IMR-90 (cell line): ENCODE measurements at regions not wholly inside any gene's neighbourhood (a gene's known extent, or its start where the extent isn't known, plus 50 kb on each side); places are given as distances from the start of the nearest gene placed in this dataset.

ENCODE experiments used
- ATAC-seq: fragments of 200-7000 bp; cut with Tn5 transposase; 2 replicates; pipeline ENCODE4 v1.9.1; 2020; ENCODE audit warnings: low read depth, mild to moderate bottlenecking, moderate library complexity
- BruUV-seq: library from RNA; stranded (reverse); fragments of 400-500 nt; replicated peaks from 2 replicates; lab custom pipeline; 2021; lab: Mats Ljungman, UMichigan
- CTCF ChIA-PET: fragments of 300-600 bp; formaldehyde crosslinking; extraction: SDS; loops from one replicate; lab custom pipeline; 2021; ENCODE audit warnings: antibody characterized with exemption; lab: Yijun Ruan, JAX
- POLR2A ChIA-PET: fragments of 300-600 bp; sonication (Branson Sonifier 250); formaldehyde crosslinking; loops from one replicate; lab custom pipeline; 2022; ENCODE audit warnings: antibody characterized with exemption; ENCODE audit not compliant: unreplicated experiment; lab: Charles Lee
- DNase-seq: peaks from one replicate; pipeline ENCODE4 v3.0.0; 2013
- H2AFZ ChIP-seq: replicated peaks from 2 replicates; pipeline ENCODE3; 2013; ENCODE audit warnings: low read length, mild to moderate bottlenecking; ENCODE audit not compliant: poor library complexity
- H2AK5ac ChIP-seq: 2 replicates; pipeline ENCODE4 v1.6.1; 2013; ENCODE audit warnings: low read depth, low read length, inconsistent platforms
- H2AK9ac ChIP-seq: replicated peaks from 2 replicates; pipeline ENCODE3; 2013; ENCODE audit warnings: mild to moderate bottlenecking, low read depth, low read length, moderate library complexity; ENCODE audit not compliant: poor library complexity
- H2BK120ac ChIP-seq: 2 replicates; pipeline ENCODE4 v1.6.1; 2013; ENCODE audit warnings: low read depth, low read length, inconsistent platforms
- H2BK15ac ChIP-seq: 3 replicates; pipeline ENCODE4 v1.6.1; 2013; ENCODE audit warnings: low read depth, low read length, inconsistent platforms
- H2BK20ac ChIP-seq: 2 replicates; pipeline ENCODE4 v1.6.1; 2013; ENCODE audit warnings: low read depth, mild to moderate bottlenecking, inconsistent platforms, low read length, moderate library complexity
- H2BK5ac ChIP-seq: 2 replicates; pipeline ENCODE4 v1.6.1; 2013; ENCODE audit warnings: mild to moderate bottlenecking, low read depth, low read length, inconsistent platforms; ENCODE audit not compliant: poor library complexity, severe bottlenecking
- H3K14ac ChIP-seq: replicated peaks from 2 replicates; pipeline ENCODE4 v1.6.1; 2013; ENCODE audit warnings: low read depth, low read length, inconsistent platforms
- H3K18ac ChIP-seq: 2 replicates; pipeline ENCODE4 v1.6.1; 2013; ENCODE audit warnings: low read depth, low read length, control low read depth
- H3K23ac ChIP-seq: 2 replicates; pipeline ENCODE4 v1.6.1; 2013; ENCODE audit warnings: low read depth, low read length, inconsistent platforms
- H3K27ac ChIP-seq: 2 replicates; pipeline ENCODE4 v1.5.1; 2013; ENCODE audit warnings: mild to moderate bottlenecking, control low read depth, low read length; ENCODE audit not compliant: insufficient read depth
- H3K27me3 ChIP-seq: 2 replicates; pipeline ENCODE4 v1.6.1; 2013; ENCODE audit warnings: low read length; ENCODE audit not compliant: control insufficient read depth, insufficient read depth
- H3K36me3 ChIP-seq: 2 replicates; pipeline ENCODE4 v1.6.1; 2013; ENCODE audit warnings: low read length, mixed read lengths; ENCODE audit not compliant: control insufficient read depth, insufficient read depth
- H3K4ac ChIP-seq: 2 replicates; pipeline ENCODE4 v1.6.1; 2013; ENCODE audit warnings: low read depth, low read length, inconsistent platforms
- H3K4me1 ChIP-seq: 2 replicates; pipeline ENCODE4 v1.6.1; 2013; ENCODE audit warnings: low read length, mixed read lengths; ENCODE audit not compliant: control insufficient read depth, insufficient read depth
- H3K4me2 ChIP-seq: 2 replicates; pipeline ENCODE4 v1.6.1; 2013; ENCODE audit warnings: low read depth, mild to moderate bottlenecking, control low read depth, low read length, moderate library complexity
- H3K4me3 ChIP-seq: 2 replicates; pipeline ENCODE4 v1.5.1; 2013; ENCODE audit warnings: low read depth, mild to moderate bottlenecking, control low read depth, low read length, moderate library complexity; ENCODE audit not compliant: insufficient read depth
- H3K56ac ChIP-seq: 2 replicates; pipeline ENCODE4 v1.6.1; 2013; ENCODE audit warnings: low read length, inconsistent platforms; ENCODE audit not compliant: insufficient read depth; ENCODE audit errors: extremely low read depth
- H3K79me1 ChIP-seq, 2 experiments: 2 replicates each; pipeline ENCODE4 v1.6.1; 2013; ENCODE audit warnings: low read length in 2 of 2, inconsistent platforms in 1 of 2, low read depth in 1 of 2
- H3K9ac ChIP-seq: 2 replicates; pipeline ENCODE4 v1.6.1; 2013; ENCODE audit warnings: low read depth, low read length, control low read depth
- H3K9me1 ChIP-seq: 2 replicates; pipeline ENCODE4 v1.6.1; 2013; ENCODE audit warnings: low read length, inconsistent platforms; ENCODE audit not compliant: insufficient read depth
- H3K9me3 ChIP-seq: 2 replicates; pipeline ENCODE4 v1.6.1; 2013; ENCODE audit warnings: low read length; ENCODE audit not compliant: control insufficient read depth, insufficient read depth
- H4K20me1 ChIP-seq: 2 replicates; pipeline ENCODE4 v1.6.1; 2013; ENCODE audit warnings: low read length, inconsistent platforms; ENCODE audit not compliant: insufficient read depth
- H4K5ac ChIP-seq: 2 replicates; pipeline ENCODE4 v1.6.1; 2013; ENCODE audit warnings: mild to moderate bottlenecking, low read depth, low read length, control low read depth
- H4K8ac ChIP-seq, 2 experiments: 2 replicates each; pipeline ENCODE4 v1.6.1; 2013; ENCODE audit warnings: low read depth in 2 of 2, low read length in 2 of 2, control low read depth in 1 of 2, inconsistent platforms in 1 of 2
- H4K91ac ChIP-seq: 2 replicates; pipeline ENCODE4 v1.6.1; 2013; ENCODE audit warnings: low read depth, low read length, inconsistent platforms; ENCODE audit not compliant: insufficient read depth
- BHLHE40 ChIP-seq: fragments of 150-350 bp; IDR thresholded peaks from 2 replicates; pipeline ENCODE4 v1.6.1; 2016; ENCODE audit warnings: mild to moderate bottlenecking, low read depth, low read length
- ELK1 ChIP-seq: fragments of 150-350 bp; IDR thresholded peaks from 2 replicates; pipeline ENCODE4 v1.6.1; 2016; ENCODE audit warnings: low read depth, mild to moderate bottlenecking, low read length, moderate library complexity, borderline replicate concordance
- MAFK ChIP-seq: IDR thresholded peaks from 2 replicates; pipeline ENCODE4 v1.6.1; 2012; ENCODE audit warnings: low read depth, low read length, improper control_type of control experiment
- MAZ ChIP-seq: IDR thresholded peaks from 2 replicates; pipeline ENCODE4 v1.6.1; 2012; ENCODE audit warnings: low read depth, mild to moderate bottlenecking, low read length, improper control_type of control experiment, moderate library complexity, borderline replicate concordance
- MXI1 ChIP-seq: IDR thresholded peaks from 2 replicates; pipeline ENCODE4 v1.6.1; 2012; ENCODE audit warnings: low read depth, mild to moderate bottlenecking, low read length, moderate library complexity, borderline replicate concordance
- NFE2L2 ChIP-seq: fragments of 150-350 bp; IDR thresholded peaks from 2 replicates; pipeline ENCODE4 v1.6.1; 2016; ENCODE audit warnings: low read depth, mild to moderate bottlenecking, low read length
- POLR2A ChIP-seq: IDR thresholded peaks from 2 replicates; pipeline ENCODE4 v1.6.1; 2012; ENCODE audit warnings: mild to moderate bottlenecking, low read depth, low read length
- RAD21 ChIP-seq: IDR thresholded peaks from 2 replicates; pipeline ENCODE4 v1.6.1; 2012; ENCODE audit warnings: low read length, improper control_type of control experiment
- RCOR1 ChIP-seq: IDR thresholded peaks from 2 replicates; pipeline ENCODE4 v1.6.1; 2012; ENCODE audit warnings: mild to moderate bottlenecking, low read length, improper control_type of control experiment; ENCODE audit not compliant: insufficient replicate concordance
- RFX5 ChIP-seq: IDR thresholded peaks from 2 replicates; pipeline ENCODE4 v1.8.0; 2012; ENCODE audit warnings: low read depth, mild to moderate bottlenecking, low read length, moderate library complexity
- SMC3 ChIP-seq: fragments of 150-350 bp; IDR thresholded peaks from 2 replicates; pipeline ENCODE4 v1.6.1; 2016; ENCODE audit warnings: low read depth, mild to moderate bottlenecking, antibody characterized with exemption, low read length, moderate library complexity
- WGBS, 2 experiments: methylation state at CpG; one replicate each; pipeline versions ENCODE4 v1.1.5 to v1.1.7; 2013; ENCODE audit warnings: missing lambda C conversion rate in 2 of 2; ENCODE audit not compliant: insufficient read length in 1 of 2; ENCODE audit errors: extremely low coverage in 2 of 2; 5-methylcytosine and 5-hydroxymethylcytosine counted together
- dilution Hi-C: fragments of 300-500 bp; cut with HindIII; formaldehyde crosslinking; loops from one replicate; pipeline ENCODE4 v1.14.3; 2018; ENCODE audit warnings: low sequenced_read_pairs; ENCODE audit not compliant: unreplicated experiment
- in situ Hi-C: fragments of 300-500 bp; cut with MboI; formaldehyde crosslinking; loops from 3 replicates; pipeline ENCODE4 v1.14.3; 2019; ENCODE audit warnings: low sequenced_read_pairs, inconsistent platforms, mixed read lengths
- intact Hi-C: fragments of 100-400 bp; cut with micrococcal nuclease; formaldehyde crosslinking; loops from 2 replicates; pipeline ENCODE4 v1.10.0; 2022
- TF ChIP-seq, protein P1 (sequence below): conservative IDR thresholded peaks from 2 replicates; pipeline ENCODE4 v1.5.1; 2012; ENCODE audit warnings: mild to moderate bottlenecking, low read depth, low read length, improper control_type of control experiment

- H3K4ac ChIP-seq: no peak overlapping the region
- no peaks in the 10 kb centered on the region for H3K79me1 ChIP-seq
- H3K27me3 ChIP-seq: no peaks in the 10 kb centered on the region
- ChIA-PET CTCF (no interaction called here), POLR2A (no interaction called here)
- TF ChIP-seq POLR2A (no peak), RAD21 (no peak), RFX5 (no peak), ELK1 (no peak), SMC3 (no peak), NFE2L2 (no peak), MXI1 (no peak), MAFK (no peak), RCOR1 (no peak), BHLHE40 (no peak), MAZ (no peak)
- TF ChIP-seq, protein P1, sequence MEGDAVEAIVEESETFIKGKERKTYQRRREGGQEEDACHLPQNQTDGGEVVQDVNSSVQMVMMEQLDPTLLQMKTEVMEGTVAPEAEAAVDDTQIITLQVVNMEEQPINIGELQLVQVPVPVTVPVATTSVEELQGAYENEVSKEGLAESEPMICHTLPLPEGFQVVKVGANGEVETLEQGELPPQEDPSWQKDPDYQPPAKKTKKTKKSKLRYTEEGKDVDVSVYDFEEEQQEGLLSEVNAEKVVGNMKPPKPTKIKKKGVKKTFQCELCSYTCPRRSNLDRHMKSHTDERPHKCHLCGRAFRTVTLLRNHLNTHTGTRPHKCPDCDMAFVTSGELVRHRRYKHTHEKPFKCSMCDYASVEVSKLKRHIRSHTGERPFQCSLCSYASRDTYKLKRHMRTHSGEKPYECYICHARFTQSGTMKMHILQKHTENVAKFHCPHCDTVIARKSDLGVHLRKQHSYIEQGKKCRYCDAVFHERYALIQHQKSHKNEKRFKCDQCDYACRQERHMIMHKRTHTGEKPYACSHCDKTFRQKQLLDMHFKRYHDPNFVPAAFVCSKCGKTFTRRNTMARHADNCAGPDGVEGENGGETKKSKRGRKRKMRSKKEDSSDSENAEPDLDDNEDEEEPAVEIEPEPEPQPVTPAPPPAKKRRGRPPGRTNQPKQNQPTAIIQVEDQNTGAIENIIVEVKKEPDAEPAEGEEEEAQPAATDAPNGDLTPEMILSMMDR: no peak
- no peak overlapping the region for H4K8ac ChIP-seq
- H3K9me1 ChIP-seq: no peaks in the 10 kb centered on the region
- H3K4me2 ChIP-seq: no peak overlapping the region
- H2BK20ac ChIP-seq: no peak overlapping the region
- DNase-seq: no peak
- no peak overlapping the region for H3K18ac ChIP-seq
- H3K27ac ChIP-seq: no peak overlapping the region
- BruUV-seq: no TSS peak
- H2BK5ac ChIP-seq: no peak overlapping the region
- H4K20me1 ChIP-seq: no peaks in the 10 kb centered on the region
- no peak overlapping the region for H3K56ac ChIP-seq
- intact Hi-C loops (no loop called here), in situ Hi-C loops (no loop called here), dilution Hi-C loops (no loop called here)
- no peak overlapping the region for H2BK120ac ChIP-seq
- H3K14ac ChIP-seq: no peak overlapping the region
- H3K23ac ChIP-seq: no peak overlapping the region
- H4K91ac ChIP-seq: no peak overlapping the region
- H3K36me3 ChIP-seq: no peaks in the 10 kb centered on the region
- no peak overlapping the region for H3K9ac ChIP-seq
- H4K5ac ChIP-seq: no peak overlapping the region
- no peak overlapping the region for H2BK15ac ChIP-seq
- no peak overlapping the region for H3K4me3 ChIP-seq
- WGBS, 2 experiments: 33% methylated on average over 1 of the region's 7 CpGs; no CpG with 5 or more reads in 1 of the 2 experiments
- no peak overlapping the region for H2AK5ac ChIP-seq
- H3K4me1 ChIP-seq: no peaks in the 10 kb centered on the region
- peaks cover 24% of the 10 kb centered on the region for H3K9me3 ChIP-seq
- H2AK9ac ChIP-seq: no peak overlapping the region
- ATAC-seq: no peak
- no peak overlapping the region for H2AFZ ChIP-seq
Observed at GRCh38 chr12:17296882-17297281, 690.9 kb upstream of the LMO3 start.
